Aorta (tissue), 5 donors: ENCODE measurements at regions not wholly inside any gene's neighbourhood (a gene's known extent, or its start where the extent isn't known, plus 50 kb on each side); places are given as distances from the start of the nearest gene placed in this dataset.

Source experiments
- ATAC-seq: fragments of 200-7000 bp; cut with Tn5 transposase; one replicate; pipeline ENCODE4 v1.9.1; 2022; ENCODE audit warnings: moderate library complexity; ENCODE audit not compliant: low FRiP score
- DNase-seq, 2 donors: peaks; one replicate each; pipeline ENCODE4 v3.0.0-alpha.2; 2020
- H3K27ac ChIP-seq, 2 donors: one replicate each; pipeline ENCODE4 v1.5.1; 2013; ENCODE audit warnings: low read length in 2 of 2, mild to moderate bottlenecking in 2 of 2, moderate library complexity in 2 of 2, control low read depth in 1 of 2, inconsistent platforms in 1 of 2, low read depth in 1 of 2
- H3K27me3 ChIP-seq, 2 donors: one replicate each; pipeline ENCODE4 v1.6.1; 2013; ENCODE audit warnings: control low read depth in 1 of 2, low read length in 1 of 2, mild to moderate bottlenecking in 1 of 2, moderate library complexity in 1 of 2; ENCODE audit not compliant: insufficient read depth in 2 of 2, control insufficient read depth in 1 of 2
- H3K36me3 ChIP-seq, 2 donors: one replicate each; pipeline ENCODE4 v1.6.1; 2013; ENCODE audit warnings: control low read depth in 1 of 2, low read length in 1 of 2, mild to moderate bottlenecking in 1 of 2; ENCODE audit not compliant: insufficient read depth in 2 of 2, control insufficient read depth in 1 of 2
- H3K4me1 ChIP-seq, 2 donors: one replicate each; pipeline ENCODE4 v1.6.1; 2013; ENCODE audit warnings: low read length in 2 of 2, control low read depth in 1 of 2, mild to moderate bottlenecking in 1 of 2, moderate library complexity in 1 of 2; ENCODE audit not compliant: insufficient read depth in 2 of 2, control insufficient read depth in 1 of 2
- H3K4me3 ChIP-seq, 2 donors: one replicate each; pipeline ENCODE4 v1.5.1; 2013; ENCODE audit warnings: low read length in 2 of 2, control low read depth in 1 of 2, mild to moderate bottlenecking in 1 of 2
- H3K9me3 ChIP-seq: one replicate; pipeline ENCODE4 v1.6.1; 2013; ENCODE audit warnings: mild to moderate bottlenecking, low read length; ENCODE audit not compliant: control insufficient read depth
- WGBS, 2 donors: extraction: QIAGEN DNeasy Blood & Tissue Kit; methylation state at CpG; one replicate each; pipeline ENCODE4 v1.1.7; 2013; 5-methylcytosine and 5-hydroxymethylcytosine counted together
- intact Hi-C, 2 donors: fragments of 100-400 bp; cut with DNase I; formaldehyde crosslinking; loops; one replicate each; pipeline versions ENCODE4 v1.14.2 to v1.15.0; 2022
- donor health status: healthy with polysubstance abuse.
- donor health status: Bipolar disorder and iron deficiency.
- donor health status: DM: no; HTN: no; CAD: no.
- donor health status: DM: no; HTN: no; CAD: no.
- donor health status: DM: yes; HTN: yes; CAD: no.

DNA sequence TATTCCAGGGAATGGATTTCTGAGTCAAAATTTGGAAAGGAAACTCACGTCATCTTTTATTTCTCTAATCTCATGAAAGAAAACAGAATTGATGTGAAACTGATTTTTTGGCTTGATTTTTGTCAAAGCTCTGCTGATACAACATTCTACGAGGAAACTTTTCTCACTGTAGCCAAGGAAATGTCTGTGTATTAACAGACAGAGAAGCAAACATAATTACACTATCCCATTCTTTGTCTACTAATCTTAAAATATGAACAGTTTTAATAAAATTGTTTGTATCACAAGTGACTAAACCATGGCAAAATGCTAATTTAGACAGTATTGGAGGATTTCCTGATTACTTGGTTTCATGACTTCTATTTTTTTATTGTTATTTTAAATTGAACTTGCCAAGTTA lies 1437.0 kb downstream of the OTOL1 start:
- WGBS, 2 donors = 3 to 7% methylated on average over 2 of the region's 2 CpGs
- Histone ChIP-seq H3K27me3 (no peaks in the 10 kb centered on the region), H3K4me3 (peak overlapping the region in 1 of 2 donors; percentile 18), H3K9me3 (no peaks in the 10 kb centered on the region), H3K36me3 (no peaks in the 10 kb centered on the region), H3K4me1 (peaks cover 0 to 3% of the 10 kb centered on the region in 2 donors), H3K27ac (no peak overlapping the region)
- ATAC-seq = no peak
- no peak for DNase-seq
- intact Hi-C loops = no loop called here

DNA sequence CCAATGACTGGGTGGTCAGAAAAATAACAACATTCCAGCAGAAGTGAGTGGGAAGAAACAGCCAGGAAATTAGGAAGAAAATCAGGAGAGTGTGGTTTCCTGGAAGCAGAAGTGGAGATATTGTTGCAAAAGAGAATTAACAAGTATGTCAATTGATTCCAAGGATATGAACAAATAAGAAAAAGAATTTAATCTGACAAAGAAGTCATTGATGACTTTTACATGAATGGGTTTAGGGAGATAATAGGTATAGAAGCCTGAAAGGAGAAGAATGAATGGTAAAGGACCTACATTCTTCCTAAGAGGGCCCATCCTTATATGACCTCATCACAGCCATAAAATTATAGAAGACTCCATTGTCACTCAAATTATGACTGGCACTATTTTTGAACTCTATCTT lies 1440.1 kb downstream of the OTOL1 start:
- Histone ChIP-seq H3K4me1 (peaks cover 0 to 1% of the 10 kb centered on the region in 2 donors), H3K27me3 (no peaks in the 10 kb centered on the region), H3K9me3 (no peaks in the 10 kb centered on the region), H3K27ac (no peak overlapping the region), H3K36me3 (no peaks in the 10 kb centered on the region), H3K4me3 (no peak overlapping the region)
- intact Hi-C loops = no loop called here
- DNase-seq (no peak), ATAC-seq (no peak)

DNA sequence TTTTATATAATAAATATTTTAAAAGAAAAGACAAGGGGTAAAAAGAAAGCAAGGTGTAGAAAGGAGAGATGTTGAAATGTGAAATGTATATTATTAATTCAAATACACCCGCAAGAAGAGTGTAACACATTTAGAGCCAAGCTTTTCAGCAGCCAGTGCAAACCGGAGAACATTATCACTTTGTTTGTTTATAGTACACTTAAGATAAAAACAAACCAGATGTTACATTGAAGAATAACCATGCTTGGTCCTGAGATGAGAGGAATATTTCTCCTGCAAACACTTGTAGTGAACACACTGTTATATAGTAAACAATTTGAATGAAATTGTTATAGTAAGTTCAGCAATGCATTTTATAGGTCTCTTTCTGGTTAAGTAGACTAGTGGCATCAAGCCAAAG lies 1441.5 kb downstream of the OTOL1 start:
- no peaks in the 10 kb centered on the region for H3K9me3 ChIP-seq
- intact Hi-C loops = no loop called here
- no peaks in the 10 kb centered on the region for H3K4me1 ChIP-seq
- H3K36me3 ChIP-seq = no peaks in the 10 kb centered on the region
- H3K4me3 ChIP-seq = no peak overlapping the region
- ATAC-seq (no peak), DNase-seq (no peak)
- no peak overlapping the region for H3K27ac ChIP-seq
- no peaks in the 10 kb centered on the region for H3K27me3 ChIP-seq
- WGBS, 2 donors = 55 to 57% methylated on average over 2 of the region's 2 CpGs

DNA sequence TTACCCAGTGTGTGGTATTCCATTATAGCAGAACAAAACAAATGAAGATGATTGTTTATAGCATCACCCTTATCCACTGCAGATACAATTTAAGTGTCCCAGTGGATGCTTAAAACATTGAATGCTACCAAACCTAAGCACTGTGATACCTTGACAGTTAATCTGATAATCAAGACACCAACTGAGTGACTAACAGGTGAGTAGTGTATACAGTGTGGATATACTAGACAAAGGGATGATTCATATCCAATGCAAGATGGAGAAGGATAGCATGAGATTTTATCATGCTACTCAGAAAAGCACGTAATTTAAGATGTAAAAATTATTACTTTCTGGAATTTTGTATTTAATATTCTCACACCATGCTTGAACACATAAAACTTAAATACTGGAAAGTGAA lies 1449.0 kb downstream of the OTOL1 start:
- H3K36me3 ChIP-seq = no peaks in the 10 kb centered on the region
- H3K27me3 ChIP-seq = no peaks in the 10 kb centered on the region
- no peak for ATAC-seq
- no peaks in the 10 kb centered on the region for H3K4me1 ChIP-seq
- H3K27ac ChIP-seq = no peak overlapping the region
- 0 to 2% methylated on average over 1 of the region's 1 CpG for WGBS, 2 donors
- intact Hi-C loops = no loop called here
- peaks cover 5% of the 10 kb centered on the region for H3K9me3 ChIP-seq
- no peak overlapping the region for H3K4me3 ChIP-seq
- DNase-seq = no peak

DNA sequence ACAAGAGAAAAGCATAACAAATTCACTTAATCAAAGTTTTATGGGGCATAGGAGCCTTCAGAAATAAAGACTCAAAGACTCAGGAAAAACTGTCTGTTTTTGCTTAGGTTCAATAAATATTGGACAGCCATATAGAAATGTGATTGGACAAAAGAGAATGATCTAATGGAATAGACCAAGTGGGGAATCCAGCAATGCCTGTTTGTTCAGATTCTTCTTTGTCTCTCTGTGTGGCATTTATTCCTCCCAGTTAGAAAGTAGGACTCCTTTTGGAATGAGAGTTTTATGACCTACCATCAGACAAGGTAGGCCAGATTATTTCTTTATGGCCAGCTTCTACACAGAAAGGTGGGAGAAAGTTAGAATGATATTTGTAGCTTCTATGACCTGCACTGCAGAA lies 1460.1 kb downstream of the OTOL1 start:
- Histone ChIP-seq H3K36me3 (no peaks in the 10 kb centered on the region), H3K9me3 (no peaks in the 10 kb centered on the region), H3K4me3 (no peak overlapping the region), H3K4me1 (no peaks in the 10 kb centered on the region), H3K27me3 (no peaks in the 10 kb centered on the region), H3K27ac (no peak overlapping the region)
- ATAC-seq = no peak
- DNase-seq = no peak
- intact Hi-C loops = no loop called here

DNA sequence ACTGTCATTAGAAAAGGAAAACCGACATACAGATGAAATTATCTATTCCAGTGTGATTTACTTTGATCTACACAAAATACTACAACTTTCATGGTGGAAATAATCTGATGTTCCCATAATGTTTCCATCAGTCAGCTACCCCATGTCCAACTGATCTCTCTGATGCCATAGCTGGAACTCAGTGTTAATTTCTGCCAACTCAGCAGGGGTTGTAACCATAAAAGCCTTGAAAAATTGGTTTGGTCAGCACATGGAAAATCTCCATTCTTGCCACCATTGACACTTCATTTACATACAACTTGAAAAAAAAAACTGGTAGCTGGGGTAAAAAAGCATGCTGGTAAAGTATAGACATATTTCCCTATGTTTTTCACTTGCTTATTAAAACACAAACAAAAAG lies 1463.7 kb downstream of the OTOL1 start:
- H3K9me3 ChIP-seq = no peaks in the 10 kb centered on the region
- 95 to 97% methylated on average over 1 of the region's 1 CpG for WGBS, 2 donors
- H3K4me1 ChIP-seq = no peaks in the 10 kb centered on the region
- no peak for ATAC-seq
- H3K27me3 ChIP-seq = no peaks in the 10 kb centered on the region
- H3K27ac ChIP-seq = no peak overlapping the region
- intact Hi-C loops = no loop called here
- no peak for DNase-seq
- no peak overlapping the region for H3K4me3 ChIP-seq
- no peaks in the 10 kb centered on the region for H3K36me3 ChIP-seq

DNA sequence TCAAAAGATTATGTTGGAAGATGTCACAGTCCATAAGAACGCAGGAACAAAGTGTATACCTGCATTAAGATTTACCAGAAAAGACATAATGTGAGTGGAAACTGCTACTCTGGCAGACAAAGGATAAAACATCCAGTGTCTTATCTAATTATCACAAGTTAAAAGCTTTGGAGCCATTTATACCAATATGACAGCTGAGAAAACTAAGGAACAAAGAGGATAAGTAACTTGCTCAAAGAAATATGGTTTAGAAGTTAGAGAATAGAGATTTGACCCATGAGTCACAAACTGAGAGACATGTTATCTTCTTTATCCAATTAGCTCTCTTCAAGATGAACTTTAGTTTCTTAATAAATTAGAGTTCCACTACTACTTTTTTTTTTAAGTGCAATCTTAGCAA lies 1473.7 kb downstream of the OTOL1 start:
- ATAC-seq (no peak), DNase-seq (no peak)
- WGBS, 2 donors = 96 to 99% methylated on average over 1 of the region's 1 CpG
- Histone ChIP-seq H3K36me3 (no peaks in the 10 kb centered on the region), H3K27ac (no peak overlapping the region), H3K4me3 (no peak overlapping the region), H3K4me1 (no peaks in the 10 kb centered on the region), H3K27me3 (no peaks in the 10 kb centered on the region), H3K9me3 (peaks cover 2% of the 10 kb centered on the region)
- intact Hi-C loops = no loop called here

DNA sequence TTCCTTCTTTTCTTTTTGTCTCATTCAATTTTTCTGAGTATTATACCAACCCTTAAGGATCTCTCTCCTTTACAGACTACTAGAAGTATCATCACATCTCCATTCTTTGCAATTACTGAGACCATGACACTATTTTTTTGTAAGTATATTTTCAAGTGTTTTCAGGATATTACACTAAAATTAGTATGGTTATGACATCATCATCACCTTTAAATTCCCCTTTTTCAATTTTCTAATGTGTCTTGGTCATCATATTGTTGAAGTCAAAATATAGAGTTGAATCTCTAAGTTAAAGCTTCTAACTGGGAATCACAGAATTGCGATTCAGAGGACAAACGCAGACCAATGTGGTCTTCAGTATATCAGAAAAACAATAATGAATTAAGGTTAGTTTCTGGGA lies 1475.1 kb downstream of the OTOL1 start:
- Histone ChIP-seq H3K9me3 (no peaks in the 10 kb centered on the region), H3K4me3 (no peak overlapping the region), H3K27ac (no peak overlapping the region), H3K27me3 (no peaks in the 10 kb centered on the region), H3K36me3 (no peaks in the 10 kb centered on the region), H3K4me1 (no peaks in the 10 kb centered on the region)
- ATAC-seq (no peak), DNase-seq (no peak)
- intact Hi-C loops = no loop called here
- WGBS, 2 donors = 96 to 97% methylated on average over 2 of the region's 2 CpGs

DNA sequence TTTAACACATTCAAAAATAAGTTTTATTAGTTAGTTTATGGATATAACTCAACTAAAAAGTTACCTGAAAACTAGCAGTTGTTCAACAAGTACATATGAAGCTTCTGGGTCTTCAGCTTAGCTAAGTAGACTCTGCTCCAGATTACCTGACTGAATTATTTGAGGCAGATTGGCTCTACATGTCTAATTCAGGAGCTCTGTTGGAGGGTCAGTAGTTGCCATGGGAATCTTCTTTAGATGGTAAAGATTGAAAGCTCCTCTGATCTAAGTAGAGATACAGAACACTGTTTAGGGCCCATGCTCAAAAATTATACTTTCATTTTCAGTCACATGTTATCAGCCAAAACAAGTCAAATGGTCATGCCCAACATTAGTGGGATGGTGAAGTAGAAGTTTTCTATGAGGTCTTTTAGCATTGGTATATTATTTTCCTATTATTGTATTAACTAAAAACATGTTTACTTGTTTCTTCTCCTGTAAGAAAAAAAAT lies 1476.9 kb downstream of the OTOL1 start:
- Histone ChIP-seq H3K27ac (no peak overlapping the region), H3K36me3 (no peaks in the 10 kb centered on the region), H3K27me3 (no peaks in the 10 kb centered on the region), H3K4me3 (no peak overlapping the region), H3K4me1 (no peaks in the 10 kb centered on the region), H3K9me3 (no peaks in the 10 kb centered on the region)
- DNase-seq (no peak), ATAC-seq (no peak)
- intact Hi-C loops = no loop called here
